HG03558 (cell line): ENCODE measurements at regions not wholly inside any gene's neighbourhood (a gene's known extent, or its start where the extent isn't known, plus 50 kb on each side); places are given as distances from the start of the nearest gene placed in this dataset.

Source experiments
- ATAC-seq: cut with Tn5 transposase; IDR thresholded peaks from one replicate; pipeline ENCODE4 v1.9.1; 2021; ENCODE audit warnings: moderate number of reproducible peaks; ENCODE audit not compliant: unreplicated experiment; ENCODE audit errors: extremely low read depth

DNA sequence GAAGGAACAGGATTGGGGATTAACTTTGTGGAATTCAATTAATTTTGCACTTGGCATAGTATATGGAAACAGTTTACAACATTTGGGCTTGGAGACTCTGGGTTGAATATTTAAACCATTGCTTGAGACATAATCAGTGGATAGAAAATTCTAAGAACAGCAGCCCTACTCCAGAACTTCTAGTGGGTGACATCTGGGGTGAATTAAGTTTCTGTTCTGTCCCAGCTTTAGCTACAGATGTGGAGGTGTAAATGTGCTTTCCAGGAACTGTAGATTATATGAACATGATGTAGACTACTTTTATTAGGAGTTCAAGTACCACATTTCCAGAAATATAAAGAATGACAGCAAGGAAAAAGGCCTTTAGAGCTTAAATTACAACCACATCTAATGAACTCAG lies 51.9 kb upstream of the SKAP2 start:
- no peak for ATAC-seq
